ENCODE measurements at regions not wholly inside any gene's neighbourhood (a gene's known extent, or its start where the extent isn't known, plus 50 kb on each side); places are given as distances from the start of the nearest gene placed in this dataset.
A peak's percentile ranks its signal among the peaks of the same experiment; 100 is the strongest.

DNA sequence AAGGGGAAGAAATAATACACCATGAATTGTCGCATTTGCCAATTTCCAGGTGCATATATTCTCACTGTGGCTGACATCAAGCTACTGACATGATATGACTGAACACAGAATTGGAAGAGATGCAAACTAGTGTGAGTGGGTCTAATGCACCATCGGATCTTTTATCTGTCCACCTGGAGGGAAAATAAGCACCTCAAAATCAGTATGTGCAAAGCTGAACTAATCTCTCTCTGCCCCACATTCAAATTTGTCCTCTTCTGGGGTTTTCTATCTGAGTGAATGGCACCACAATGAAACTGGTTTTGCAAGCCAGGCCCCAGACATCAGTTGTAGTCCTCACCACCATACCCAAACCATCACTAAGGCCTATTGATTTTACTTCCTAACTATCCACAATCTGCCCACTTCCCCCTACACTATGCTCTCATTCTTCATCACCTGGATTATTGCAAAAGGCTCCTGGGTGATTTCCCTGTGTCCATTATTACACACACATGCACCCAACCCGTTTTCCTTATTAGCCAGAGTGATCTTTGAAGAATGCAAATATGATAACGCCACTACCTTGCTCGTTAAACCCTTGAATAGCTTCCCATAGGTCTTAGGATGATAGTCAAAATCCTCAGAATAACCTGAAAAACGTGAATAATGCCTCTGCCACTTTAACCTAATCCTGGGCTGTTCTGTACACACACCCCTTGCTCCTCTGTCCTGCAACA lies 159.0 kb upstream of the GMDS start:
- no peaks in the 10 kb centered on the region for H3K9me3 ChIP-seq (ENCODE audit: control insufficient read depth, insufficient read depth, low read depth, low read length)
- ChIA-PET POLR2A (no interaction called here), CTCF (no interaction called here)
- H3K27ac ChIP-seq (ENCODE audit: extremely low read depth, low read depth, low read length) = no peak overlapping the region
- no peaks in the 10 kb centered on the region for H3K4me1 ChIP-seq (ENCODE audit: control insufficient read depth, insufficient read depth, low read length)
- no peak overlapping the region for H3K4me3 ChIP-seq (ENCODE audit: low read depth, low read length)
- H3K36me3 ChIP-seq (ENCODE audit: control insufficient read depth in 2 of 2, insufficient read depth in 1 of 2, low read length in 2 of 2) = no peaks in the 10 kb centered on the region
- TF ChIP-seq, protein P1, sequence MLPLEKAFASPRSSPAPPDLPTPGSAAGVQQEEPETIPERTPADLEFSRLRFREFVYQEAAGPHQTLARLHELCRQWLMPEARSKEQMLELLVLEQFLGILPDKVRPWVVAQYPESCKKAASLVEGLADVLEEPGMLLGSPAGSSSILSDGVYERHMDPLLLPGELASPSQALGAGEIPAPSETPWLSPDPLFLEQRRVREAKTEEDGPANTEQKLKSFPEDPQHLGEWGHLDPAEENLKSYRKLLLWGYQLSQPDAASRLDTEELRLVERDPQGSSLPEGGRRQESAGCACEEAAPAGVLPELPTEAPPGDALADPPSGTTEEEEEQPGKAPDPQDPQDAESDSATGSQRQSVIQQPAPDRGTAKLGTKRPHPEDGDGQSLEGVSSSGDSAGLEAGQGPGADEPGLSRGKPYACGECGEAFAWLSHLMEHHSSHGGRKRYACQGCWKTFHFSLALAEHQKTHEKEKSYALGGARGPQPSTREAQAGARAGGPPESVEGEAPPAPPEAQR (tag by site-specific recombination; IDR thresholded peaks at IDR 0.05) = no peak
- TF ChIP-seq, protein P2, sequence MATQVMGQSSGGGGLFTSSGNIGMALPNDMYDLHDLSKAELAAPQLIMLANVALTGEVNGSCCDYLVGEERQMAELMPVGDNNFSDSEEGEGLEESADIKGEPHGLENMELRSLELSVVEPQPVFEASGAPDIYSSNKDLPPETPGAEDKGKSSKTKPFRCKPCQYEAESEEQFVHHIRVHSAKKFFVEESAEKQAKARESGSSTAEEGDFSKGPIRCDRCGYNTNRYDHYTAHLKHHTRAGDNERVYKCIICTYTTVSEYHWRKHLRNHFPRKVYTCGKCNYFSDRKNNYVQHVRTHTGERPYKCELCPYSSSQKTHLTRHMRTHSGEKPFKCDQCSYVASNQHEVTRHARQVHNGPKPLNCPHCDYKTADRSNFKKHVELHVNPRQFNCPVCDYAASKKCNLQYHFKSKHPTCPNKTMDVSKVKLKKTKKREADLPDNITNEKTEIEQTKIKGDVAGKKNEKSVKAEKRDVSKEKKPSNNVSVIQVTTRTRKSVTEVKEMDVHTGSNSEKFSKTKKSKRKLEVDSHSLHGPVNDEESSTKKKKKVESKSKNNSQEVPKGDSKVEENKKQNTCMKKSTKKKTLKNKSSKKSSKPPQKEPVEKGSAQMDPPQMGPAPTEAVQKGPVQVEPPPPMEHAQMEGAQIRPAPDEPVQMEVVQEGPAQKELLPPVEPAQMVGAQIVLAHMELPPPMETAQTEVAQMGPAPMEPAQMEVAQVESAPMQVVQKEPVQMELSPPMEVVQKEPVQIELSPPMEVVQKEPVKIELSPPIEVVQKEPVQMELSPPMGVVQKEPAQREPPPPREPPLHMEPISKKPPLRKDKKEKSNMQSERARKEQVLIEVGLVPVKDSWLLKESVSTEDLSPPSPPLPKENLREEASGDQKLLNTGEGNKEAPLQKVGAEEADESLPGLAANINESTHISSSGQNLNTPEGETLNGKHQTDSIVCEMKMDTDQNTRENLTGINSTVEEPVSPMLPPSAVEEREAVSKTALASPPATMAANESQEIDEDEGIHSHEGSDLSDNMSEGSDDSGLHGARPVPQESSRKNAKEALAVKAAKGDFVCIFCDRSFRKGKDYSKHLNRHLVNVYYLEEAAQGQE (tag by site-specific recombination; IDR thresholded peaks at IDR 0.05) = no peak
- no peak for TF ChIP-seq ZNF670 (tag by site-specific recombination; IDR thresholded peaks at IDR 0.05; ENCODE audit: low read depth)
- TF ChIP-seq ZNF404 (tag by site-specific recombination; IDR thresholded peaks at IDR 0.05) = no peak
- TF ChIP-seq KLF16 (tag by site-specific recombination; IDR thresholded peaks at IDR 0.05) = no peak
- TF ChIP-seq PRDM1 (tag by site-specific recombination; IDR thresholded peaks at IDR 0.05) = no peak
- no peak for TF ChIP-seq ZNF19 (tag by site-specific recombination; IDR thresholded peaks at IDR 0.05; ENCODE audit: low read depth)
- no peak for TF ChIP-seq ZNF596 (tag by site-specific recombination; IDR thresholded peaks at IDR 0.05)
- no peak for TF ChIP-seq TRIM28 (IDR thresholded peaks at IDR 0.05; ENCODE audit: borderline replicate concordance, low read length)
- no peak for TF ChIP-seq ZFP37 (tag by site-specific recombination; IDR thresholded peaks at IDR 0.05)
- TF ChIP-seq SP7 (tag by site-specific recombination; IDR thresholded peaks at IDR 0.05) = no peak
- TF ChIP-seq, protein P3, sequence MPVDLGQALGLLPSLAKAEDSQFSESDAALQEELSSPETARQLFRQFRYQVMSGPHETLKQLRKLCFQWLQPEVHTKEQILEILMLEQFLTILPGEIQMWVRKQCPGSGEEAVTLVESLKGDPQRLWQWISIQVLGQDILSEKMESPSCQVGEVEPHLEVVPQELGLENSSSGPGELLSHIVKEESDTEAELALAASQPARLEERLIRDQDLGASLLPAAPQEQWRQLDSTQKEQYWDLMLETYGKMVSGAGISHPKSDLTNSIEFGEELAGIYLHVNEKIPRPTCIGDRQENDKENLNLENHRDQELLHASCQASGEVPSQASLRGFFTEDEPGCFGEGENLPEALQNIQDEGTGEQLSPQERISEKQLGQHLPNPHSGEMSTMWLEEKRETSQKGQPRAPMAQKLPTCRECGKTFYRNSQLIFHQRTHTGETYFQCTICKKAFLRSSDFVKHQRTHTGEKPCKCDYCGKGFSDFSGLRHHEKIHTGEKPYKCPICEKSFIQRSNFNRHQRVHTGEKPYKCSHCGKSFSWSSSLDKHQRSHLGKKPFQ (tag by site-specific recombination; IDR thresholded peaks at IDR 0.05) = no peak
- TF ChIP-seq ZNF747 (tag by site-specific recombination; IDR thresholded peaks at IDR 0.05) = no peak
- no peak for TF ChIP-seq ZNF548 (tag by site-specific recombination; IDR thresholded peaks at IDR 0.05)
- TF ChIP-seq ZNF677 (tag by site-specific recombination; IDR thresholded peaks at IDR 0.05) = no peak
- TF ChIP-seq ZNF112 (tag by site-specific recombination; IDR thresholded peaks at IDR 0.05) = no peak
- TF ChIP-seq ZNF2 (tag by site-specific recombination; IDR thresholded peaks at IDR 0.05) = no peak

GRCh38 chr6:2403546-2403945 lies 158.1 kb upstream of the GMDS start:
- ChIA-PET POLR2A (no interaction called here), CTCF (interaction anchor here (1.0 to 1.5 kb wide), 2 partner anchors 31 to 195 kb away, joined by 3 read pairs; no protein-coding TSS in a partner anchor)
- H3K9me3 ChIP-seq (ENCODE audit: control insufficient read depth, insufficient read depth, low read depth, low read length) = no peaks in the 10 kb centered on the region
- no peak overlapping the region for H3K4me3 ChIP-seq (ENCODE audit: low read depth, low read length)
- no peaks in the 10 kb centered on the region for H3K36me3 ChIP-seq (ENCODE audit: control insufficient read depth in 2 of 2, insufficient read depth in 1 of 2, low read length in 2 of 2)
- H3K27ac ChIP-seq (ENCODE audit: extremely low read depth, low read depth, low read length) = no peak overlapping the region
- TF ChIP-seq ZNF341 (tag by site-specific recombination; IDR thresholded peaks at IDR 0.05; ENCODE audit: low read depth) = peak; percentile 16; the same call in 1 of the 2 replicates
- TF ChIP-seq ZNF19 (tag by site-specific recombination; IDR thresholded peaks at IDR 0.05; ENCODE audit: low read depth) = no peak
- H3K4me1 ChIP-seq (ENCODE audit: control insufficient read depth, insufficient read depth, low read length) = no peaks in the 10 kb centered on the region
